ENCODE measurements at regions not wholly inside any gene's neighbourhood (a gene's known extent, or its start where the extent isn't known, plus 50 kb on each side); places are given as distances from the start of the nearest gene placed in this dataset.

DNA sequence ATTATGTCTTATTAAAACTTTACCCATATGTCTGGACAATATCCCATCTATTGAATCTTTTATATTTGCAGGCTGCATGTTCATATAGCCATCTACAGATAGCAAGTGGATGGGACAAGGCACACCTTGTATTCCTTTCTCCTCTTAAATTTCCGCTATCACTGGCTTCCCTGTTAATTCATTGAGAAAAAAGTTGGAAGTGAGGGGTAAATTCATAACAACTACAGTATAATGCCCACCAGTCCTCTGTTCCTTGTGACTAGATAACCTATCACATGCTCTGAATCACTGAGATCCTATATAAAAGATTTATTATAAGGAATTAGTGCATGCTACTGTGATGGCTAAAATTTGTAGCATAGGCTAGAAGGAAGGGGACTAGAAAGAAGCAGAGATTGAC lies 1005.8 kb upstream of the ATXN8OS start (continued):
- TF ChIP-seq MEF2A (IDR thresholded peaks at IDR 0.05; ENCODE audit: control insufficient read depth, low read depth, low read length) (no peak), HIVEP1 (CRISPR knock-in tag; IDR thresholded peaks at IDR 0.05) (no peak), ZNF589 (CRISPR knock-in tag; IDR thresholded peaks at IDR 0.05; ENCODE audit: low read depth) (no peak), CXXC5 (CRISPR knock-in tag; IDR thresholded peaks at IDR 0.05) (no peak)
- TF ChIP-seq, protein P1, sequence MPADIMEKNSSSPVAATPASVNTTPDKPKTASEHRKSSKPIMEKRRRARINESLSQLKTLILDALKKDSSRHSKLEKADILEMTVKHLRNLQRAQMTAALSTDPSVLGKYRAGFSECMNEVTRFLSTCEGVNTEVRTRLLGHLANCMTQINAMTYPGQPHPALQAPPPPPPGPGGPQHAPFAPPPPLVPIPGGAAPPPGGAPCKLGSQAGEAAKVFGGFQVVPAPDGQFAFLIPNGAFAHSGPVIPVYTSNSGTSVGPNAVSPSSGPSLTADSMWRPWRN (IDR thresholded peaks at IDR 0.05; ENCODE audit: low read depth) = no peak

DNA sequence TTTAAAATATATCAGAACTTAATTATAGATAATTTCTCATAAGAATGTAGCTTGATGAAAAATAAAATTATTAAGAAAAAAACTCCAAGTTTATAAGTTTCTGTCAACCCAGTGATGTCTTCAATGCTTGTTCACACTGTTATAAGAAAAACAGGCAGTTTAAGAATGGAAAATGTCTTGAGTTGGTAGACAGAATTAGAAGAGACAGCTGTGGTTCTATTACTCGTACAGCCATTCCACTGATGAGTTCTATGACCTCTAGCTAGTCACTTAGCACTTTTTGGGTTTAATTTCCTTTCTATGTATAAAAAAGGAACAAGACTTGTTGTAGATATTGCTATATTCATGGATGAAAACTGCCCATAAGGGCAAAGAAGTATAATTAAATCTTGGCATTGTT lies 1013.1 kb upstream of the ATXN8OS start:
- Histone ChIP-seq H3K4me1 (replicated peaks in 1 of 2; ENCODE audit: control insufficient read depth in 2 of 2, insufficient read depth in 2 of 2, low read length in 2 of 2) (no peaks in the 10 kb centered on the region), H3K27ac (ENCODE audit: extremely low read depth, low read depth, low read length) (no peak overlapping the region), H3K27me3 (ENCODE audit: control insufficient read depth in 2 of 2, insufficient read depth in 2 of 2, low read length in 2 of 2) (no peaks in the 10 kb centered on the region), H2AFZ (ENCODE audit: low read depth, low read length) (no peak overlapping the region), H3K36me3 (ENCODE audit: control insufficient read depth, insufficient read depth, low read length) (no peaks in the 10 kb centered on the region), H3K4me2 (ENCODE audit: insufficient read depth, low read length) (no peak overlapping the region), H4K20me1 (replicated peaks; ENCODE audit: control insufficient read depth, insufficient read depth, low read length) (no peaks in the 10 kb centered on the region), H3K9me3 (replicated peaks; ENCODE audit: control insufficient read depth, insufficient read depth, low read depth, low read length) (no peaks in the 10 kb centered on the region), H3K9me1 (ENCODE audit: control insufficient read depth, insufficient read depth, low read length) (no peaks in the 10 kb centered on the region), H3K9ac (ENCODE audit: insufficient read depth in 1 of 2, low read depth in 2 of 2, low read length in 2 of 2) (no peak overlapping the region), H3K4me3 (no peak overlapping the region), H3K79me2 (ENCODE audit: control insufficient read depth, insufficient read depth, low read length) (no peaks in the 10 kb centered on the region)
- POLR2A ChIA-PET = interaction anchor here (0.6 kb wide), 2 partner anchors 17 to 705 kb away, joined by 3 read pairs; no protein-coding TSS in a partner anchor
- WGBS (ENCODE audit: insufficient coverage, low coverage, missing lambda C conversion rate) = 0% methylated on average over 1 of the region's 1 CpG
- ATAC-seq (no peak), DNase-seq (ENCODE audit: extremely low read depth in 1 of 4, low spot score in 3 of 4) (no peak), FAIRE-seq (no peak)
- TF ChIP-seq GTF2A2 (tag; IDR thresholded peaks at IDR 0.05) = no peak
- intact Hi-C loops (cut with micrococcal nuclease) = no loop called here
- CTCF ChIA-PET (ENCODE audit: low intra/inter-chr PET ratio) = no interaction called here
- no TSS peak for BruUV-seq (replicated peaks)
- in situ Hi-C loops (cut with MboI) = no loop called here

Measured in K562 (cell line).